ENCODE measurements at regions not wholly inside any gene's neighbourhood (a gene's known extent, or its start where the extent isn't known, plus 50 kb on each side); places are given as distances from the start of the nearest gene placed in this dataset.

GRCh38 chr14:51439896-51440295 is 199.8 kb downstream of the TMX1 start:
- no peak for TF ChIP-seq CTCF (conservative IDR thresholded peaks at IDR 0.05)
- peaks cover 7% of the 10 kb centered on the region for H3K9me3 Mint-ChIP-seq
- H3K4me1 Mint-ChIP-seq = peaks cover 21% of the 10 kb centered on the region
- no peaks in the 10 kb centered on the region for H3K27me3 Mint-ChIP-seq (ENCODE audit: low read depth)
- H3K36me3 Mint-ChIP-seq (ENCODE audit: low read depth) = no peaks in the 10 kb centered on the region
- no peak overlapping the region for H3K4me3 Mint-ChIP-seq
- H3K27ac Mint-ChIP-seq (ENCODE audit: unreplicated experiment) = no peak overlapping the region
- no peak for DNase-seq (ENCODE audit: low read depth, low spot score)

- no peak for DNase-seq (ENCODE audit: low read depth, low spot score)
- Mint-ChIP-seq H3K4me3 (no peak overlapping the region), H3K36me3 (ENCODE audit: low read depth) (no peaks in the 10 kb centered on the region), H3K27ac (ENCODE audit: unreplicated experiment) (no peak overlapping the region), H3K27me3 (ENCODE audit: low read depth) (no peaks in the 10 kb centered on the region), H3K9me3 (peaks cover 5% of the 10 kb centered on the region), H3K4me1 (peaks cover 28% of the 10 kb centered on the region)
- TF ChIP-seq CTCF (conservative IDR thresholded peaks at IDR 0.05) = no peak
Observed at GRCh38 chr14:51441001-51441400, 201.0 kb downstream of the TMX1 start.

GRCh38 chr14:51442513-51443175 is 202.6 kb downstream of the TMX1 start:
- Mint-ChIP-seq H3K4me1 (peaks cover 28% of the 10 kb centered on the region), H3K27me3 (ENCODE audit: low read depth) (no peaks in the 10 kb centered on the region), H3K27ac (ENCODE audit: unreplicated experiment) (no peak overlapping the region), H3K9me3 (no peaks in the 10 kb centered on the region), H3K36me3 (ENCODE audit: low read depth) (no peaks in the 10 kb centered on the region), H3K4me3 (no peak overlapping the region)
- no peak for TF ChIP-seq CTCF (conservative IDR thresholded peaks at IDR 0.05)
- DNase-seq (ENCODE audit: low read depth, low spot score) = no peak

GRCh38 chr14:51443195-51444018 is 203.4 kb downstream of the TMX1 start:
- no peaks in the 10 kb centered on the region for H3K36me3 Mint-ChIP-seq (ENCODE audit: low read depth)
- no peaks in the 10 kb centered on the region for H3K27me3 Mint-ChIP-seq (ENCODE audit: low read depth)
- H3K27ac Mint-ChIP-seq (ENCODE audit: unreplicated experiment) = no peak overlapping the region
- H3K4me1 Mint-ChIP-seq = peaks cover 28% of the 10 kb centered on the region
- H3K9me3 Mint-ChIP-seq = no peaks in the 10 kb centered on the region
- DNase-seq (ENCODE audit: low read depth, low spot score) = no peak
- no peak for TF ChIP-seq CTCF (conservative IDR thresholded peaks at IDR 0.05)
- no peak overlapping the region for H3K4me3 Mint-ChIP-seq

- Mint-ChIP-seq H3K27ac (ENCODE audit: unreplicated experiment) (peak overlapping the region; percentile 55), H3K36me3 (ENCODE audit: low read depth) (no peaks in the 10 kb centered on the region), H3K9me3 (no peaks in the 10 kb centered on the region), H3K27me3 (ENCODE audit: low read depth) (no peaks in the 10 kb centered on the region), H3K4me3 (no peak overlapping the region), H3K4me1 (peaks cover 28% of the 10 kb centered on the region)
- no peak for DNase-seq (ENCODE audit: low read depth, low spot score)
- TF ChIP-seq CTCF (conservative IDR thresholded peaks at IDR 0.05) = no peak
Observed at GRCh38 chr14:51444353-51445000, 204.4 kb downstream of the TMX1 start.

Measured in neural crest cell (in vitro differentiated cells).